ENCODE measurements at regions not wholly inside any gene's neighbourhood (a gene's known extent, or its start where the extent isn't known, plus 50 kb on each side); places are given as distances from the start of the nearest gene placed in this dataset.

DNA sequence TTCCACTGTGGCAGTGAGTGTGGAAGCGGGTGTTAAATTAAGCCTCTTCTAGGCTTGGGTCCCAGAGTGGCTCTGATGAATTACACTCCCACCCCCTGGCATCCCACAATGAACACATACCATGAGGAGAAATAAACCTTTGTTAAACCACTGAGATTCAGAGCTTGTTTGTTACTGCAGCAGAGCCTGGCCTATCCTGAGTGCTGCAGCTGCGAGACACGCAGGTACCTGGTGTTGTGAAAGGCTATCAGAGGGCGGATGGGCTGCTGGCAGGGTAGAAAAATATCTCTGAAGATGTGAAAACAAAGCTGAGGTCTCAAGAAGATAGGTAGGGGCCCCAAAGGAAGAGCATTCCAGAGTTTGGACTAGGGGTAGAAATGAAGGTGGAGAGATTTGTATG lies 138.4 kb upstream of the STX18 start:
- no peak overlapping the region for H3K4me3 ChIP-seq (ENCODE audit: low read length)
- DNase-seq (ENCODE audit: low read depth, low spot score), result no peak

DNA sequence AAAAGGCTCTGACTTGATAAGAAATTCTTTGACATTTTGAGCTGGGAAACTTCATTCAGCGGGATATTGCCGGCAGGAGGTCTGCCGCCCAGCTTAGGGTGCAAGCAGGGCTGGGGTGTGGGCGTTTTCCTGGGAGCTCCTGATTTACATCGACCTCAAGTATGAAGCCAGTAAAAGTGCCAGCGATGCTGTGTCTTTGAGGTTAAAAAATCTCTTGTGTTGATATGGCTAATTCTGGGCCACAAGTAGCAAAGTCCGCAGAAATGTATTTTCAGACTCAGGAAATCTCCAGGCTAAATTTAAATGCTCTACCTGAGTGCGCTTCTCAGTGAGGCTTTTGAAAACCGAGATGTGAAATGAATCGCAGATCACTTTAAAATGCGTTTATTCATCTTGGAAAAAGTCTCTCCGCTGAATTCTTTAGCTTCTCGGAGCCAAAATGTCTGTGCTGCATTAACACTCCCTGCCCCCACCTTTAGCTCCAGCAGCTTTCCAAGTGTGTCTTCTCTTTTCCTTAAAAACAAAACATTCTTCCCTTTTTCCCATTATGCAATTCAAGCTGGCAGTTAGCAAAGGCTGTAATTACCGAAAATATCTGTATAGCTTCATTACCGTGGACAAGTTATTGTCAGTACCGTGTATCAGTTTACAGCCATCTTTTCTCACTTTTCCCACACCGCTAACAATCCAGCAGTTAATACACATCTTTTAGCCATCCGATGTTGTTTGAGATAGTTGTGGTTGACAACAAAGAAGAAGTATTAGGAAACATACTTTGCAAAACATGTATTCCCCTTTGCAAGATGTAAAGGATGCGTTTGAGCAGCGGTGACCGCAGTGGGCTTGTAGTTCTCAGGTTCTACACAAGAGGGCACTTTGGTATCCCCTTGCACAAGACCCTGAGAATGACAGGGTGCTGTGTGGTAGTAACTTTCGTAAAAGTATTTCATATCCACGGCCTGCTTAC lies 136.0 kb upstream of the STX18 start:
- no peak overlapping the region for H3K4me3 ChIP-seq (ENCODE audit: low read length)
- peak; percentile 27 for DNase-seq (ENCODE audit: low read depth, low spot score)

GRCh38 chr4:4675641-4676040 lies 133.8 kb upstream of the STX18 start:
- H3K4me3 ChIP-seq (ENCODE audit: low read length), result no peak overlapping the region
- DNase-seq (ENCODE audit: low read depth, low spot score), result no peak

- no peak overlapping the region for H3K4me3 ChIP-seq (ENCODE audit: low read length)
- no peak for DNase-seq (ENCODE audit: low read depth, low spot score)
These were observed 133.3 kb upstream of the STX18 start for GRCh38 chr4:4675051-4675581.

DNA sequence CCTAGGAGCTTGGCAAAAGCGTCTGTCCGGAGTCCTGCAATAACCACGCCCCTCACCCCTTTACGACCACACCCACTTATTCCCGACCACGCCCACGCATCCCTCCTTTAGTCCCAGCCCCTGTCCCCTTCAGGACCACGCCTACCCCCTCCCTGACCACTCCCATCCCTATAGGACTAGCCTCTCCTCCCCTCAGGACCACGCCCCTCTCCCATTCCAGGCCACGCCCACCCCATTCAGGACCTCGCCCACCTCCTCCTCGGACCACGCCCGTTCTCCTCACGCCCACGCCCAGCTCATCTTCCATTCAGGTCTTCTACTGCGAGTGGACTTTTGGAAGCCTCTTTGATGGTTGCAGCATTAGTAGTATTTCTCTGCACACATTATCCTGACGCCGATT lies 131.2 kb upstream of the STX18 start:
- no peak overlapping the region for H3K4me3 ChIP-seq (ENCODE audit: low read length)
- no peak for DNase-seq (ENCODE audit: low read depth, low spot score)

GRCh38 chr4:4672402-4672801 lies 130.6 kb upstream of the STX18 start:
- DNase-seq (ENCODE audit: low read depth, low spot score), result no peak
- no peak overlapping the region for H3K4me3 ChIP-seq (ENCODE audit: low read length)

- H3K4me3 ChIP-seq (ENCODE audit: low read length), result no peak overlapping the region
- no peak for DNase-seq (ENCODE audit: low read depth, low spot score)
These were observed 130.0 kb upstream of the STX18 start for GRCh38 chr4:4671774-4672349.

GRCh38 chr4:4670869-4671268 lies 129.0 kb upstream of the STX18 start:
- no peak for DNase-seq (ENCODE audit: low read depth, low spot score)

GRCh38 chr4:4668355-4669210 lies 126.7 kb upstream of the STX18 start:
- no peak for DNase-seq (ENCODE audit: low read depth, low spot score)
- no peak overlapping the region for H3K4me3 ChIP-seq (ENCODE audit: low read length)

More at GRCh38 chr4:4670869-4671268, 129.0 kb upstream of the STX18 start:
- no peak overlapping the region for H3K4me3 ChIP-seq (ENCODE audit: low read length)

DNA sequence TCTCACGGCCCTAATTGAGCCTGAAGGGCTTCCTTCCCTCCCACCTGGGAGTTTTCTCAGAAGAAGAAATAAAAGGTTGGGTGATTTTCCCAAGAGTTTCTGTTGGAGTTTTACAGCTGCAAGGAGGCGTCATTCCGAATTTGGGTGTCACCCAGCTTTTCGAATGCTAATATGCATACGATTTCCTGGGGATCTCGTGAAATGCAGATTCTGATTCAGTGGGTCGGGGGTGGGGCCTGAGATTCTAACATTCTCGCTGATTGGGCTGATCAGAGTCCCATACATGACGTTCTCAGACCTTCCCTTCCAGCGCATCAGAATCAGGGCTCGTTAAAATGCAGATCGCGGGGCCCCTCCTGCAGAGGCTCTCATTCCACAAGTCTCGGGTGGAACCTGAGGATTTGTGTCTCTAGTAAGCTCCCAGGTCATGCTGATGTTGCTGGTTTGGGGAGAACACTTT lies 125.8 kb upstream of the STX18 start:
- DNase-seq (ENCODE audit: low read depth, low spot score), result no peak
- no peak overlapping the region for H3K4me3 ChIP-seq (ENCODE audit: low read length)

DNA sequence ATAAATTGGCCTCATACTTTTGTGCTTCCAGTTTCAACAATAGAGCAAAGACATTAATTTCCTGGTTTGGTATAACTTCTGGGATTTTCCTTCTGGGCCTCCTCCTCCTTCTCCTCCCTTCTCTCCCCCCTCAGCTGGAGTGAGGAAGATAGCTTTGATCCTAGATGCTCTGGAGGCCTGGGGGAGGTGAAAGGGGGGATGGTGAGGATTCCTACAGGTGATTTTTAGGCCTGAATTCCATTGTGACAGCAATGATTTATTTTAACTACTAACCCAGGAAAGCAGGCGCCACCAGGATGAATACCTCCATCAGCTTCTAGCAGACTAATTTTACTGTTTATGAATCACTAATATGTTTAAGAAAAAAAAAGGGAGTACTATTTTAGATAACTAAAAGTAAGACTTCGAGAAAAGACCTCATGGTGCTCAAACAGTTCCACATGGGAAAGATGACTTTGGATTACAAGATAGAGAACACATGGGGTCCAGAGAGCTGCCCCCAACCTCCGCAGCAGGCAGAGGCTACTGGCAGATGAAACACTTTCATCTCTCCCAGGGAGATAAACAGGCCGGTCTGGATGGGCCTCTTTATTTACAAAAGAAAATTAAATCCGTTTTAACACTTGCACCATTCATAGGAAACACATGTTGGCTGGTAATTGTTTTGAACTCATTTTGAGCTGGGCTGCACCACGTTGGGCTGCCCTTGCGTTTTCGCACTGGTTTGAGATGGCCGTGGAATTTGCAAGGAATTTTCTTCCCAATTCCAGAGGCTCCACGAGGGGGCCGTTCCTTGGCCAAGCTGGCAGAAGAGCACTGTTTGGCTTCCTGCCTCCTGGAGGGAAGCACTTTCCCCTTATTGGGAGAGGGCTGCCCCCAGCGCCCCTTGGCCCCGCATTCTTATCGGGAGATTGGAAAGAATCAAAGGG lies 125.1 kb upstream of the STX18 start:
- no peak overlapping the region for H3K4me3 ChIP-seq (ENCODE audit: low read length)
- DNase-seq (ENCODE audit: low read depth, low spot score), result no peak

GRCh38 chr4:4666187-4666586 lies 124.3 kb upstream of the STX18 start:
- H3K4me3 ChIP-seq (ENCODE audit: low read length), result no peak overlapping the region
- no peak for DNase-seq (ENCODE audit: low read depth, low spot score)

GRCh38 chr4:4664234-4664633 lies 122.4 kb upstream of the STX18 start:
- no peak for DNase-seq (ENCODE audit: low read depth, low spot score)

DNA sequence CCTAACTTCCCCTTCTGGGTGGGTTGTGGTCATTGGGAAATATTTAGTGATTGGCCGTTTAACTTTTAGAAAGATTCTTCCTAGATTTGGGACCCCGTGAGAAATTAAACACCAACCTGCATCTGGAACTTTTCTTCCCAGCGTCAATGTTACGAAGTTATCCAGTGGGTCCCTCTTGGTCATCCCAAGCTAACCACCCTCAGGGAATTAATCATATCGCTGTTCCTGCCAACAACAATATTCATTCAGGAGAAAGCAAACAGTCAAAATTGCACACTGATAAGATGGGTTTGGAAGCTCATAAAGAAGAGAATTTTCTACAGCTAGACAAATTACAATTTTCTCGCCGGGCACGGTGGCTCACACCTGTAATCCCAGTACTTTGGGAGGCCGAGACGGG lies 121.2 kb upstream of the STX18 start:
- no peak overlapping the region for H3K4me3 ChIP-seq (ENCODE audit: low read length)
- DNase-seq (ENCODE audit: low read depth, low spot score), result no peak

More at GRCh38 chr4:4664234-4664633, 122.4 kb upstream of the STX18 start:
- no peak overlapping the region for H3K4me3 ChIP-seq (ENCODE audit: low read length)

DNA sequence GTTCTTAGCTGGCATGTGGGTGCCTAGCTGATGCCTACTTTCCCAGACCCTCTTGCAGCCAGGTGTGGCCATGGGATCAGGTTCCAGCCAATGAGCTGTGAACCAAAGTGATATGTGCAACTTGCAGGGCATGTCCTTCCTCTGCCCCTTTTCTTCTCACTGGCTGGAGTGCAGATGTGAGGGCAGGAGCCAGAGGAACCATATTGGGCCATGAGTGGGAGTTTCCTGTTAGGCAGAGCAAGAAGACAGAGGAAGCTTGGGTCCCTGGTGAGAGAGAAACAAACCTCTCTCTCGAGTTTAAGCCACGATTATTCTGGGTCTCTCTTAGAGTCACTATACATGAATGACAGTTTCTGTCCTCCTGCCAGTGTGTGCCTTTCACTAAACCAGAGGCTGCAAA lies 120.4 kb upstream of the STX18 start:
- DNase-seq (ENCODE audit: low read depth, low spot score), result no peak
- H3K4me3 ChIP-seq (ENCODE audit: low read length), result no peak overlapping the region

GRCh38 chr4:4659871-4660651 lies 118.2 kb upstream of the STX18 start:
- H3K4me3 ChIP-seq (ENCODE audit: low read length), result no peak overlapping the region
- DNase-seq (ENCODE audit: low read depth, low spot score), result no peak

DNA sequence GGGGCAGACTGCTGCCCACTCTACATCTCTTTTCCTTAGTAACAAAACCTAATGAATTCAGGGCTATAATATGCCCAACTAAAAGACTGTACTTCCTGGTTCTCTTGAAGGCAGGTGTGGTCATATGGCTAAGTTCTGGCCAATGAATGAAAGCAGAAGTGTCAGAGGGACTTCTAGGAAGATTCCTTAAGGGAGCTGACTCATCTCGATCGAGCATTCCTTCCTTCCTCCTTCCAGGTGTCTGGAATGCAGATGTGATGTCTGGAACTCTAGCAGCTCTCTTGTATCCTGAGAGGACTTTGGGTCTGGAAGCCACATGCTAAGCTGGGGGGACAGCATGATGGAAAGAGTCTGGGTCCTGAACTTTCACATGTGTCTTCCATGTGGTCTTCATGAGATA lies 116.2 kb upstream of the STX18 start:
- H3K4me3 ChIP-seq (ENCODE audit: low read length), result no peak overlapping the region
- DNase-seq (ENCODE audit: low read depth, low spot score), result no peak

DNA sequence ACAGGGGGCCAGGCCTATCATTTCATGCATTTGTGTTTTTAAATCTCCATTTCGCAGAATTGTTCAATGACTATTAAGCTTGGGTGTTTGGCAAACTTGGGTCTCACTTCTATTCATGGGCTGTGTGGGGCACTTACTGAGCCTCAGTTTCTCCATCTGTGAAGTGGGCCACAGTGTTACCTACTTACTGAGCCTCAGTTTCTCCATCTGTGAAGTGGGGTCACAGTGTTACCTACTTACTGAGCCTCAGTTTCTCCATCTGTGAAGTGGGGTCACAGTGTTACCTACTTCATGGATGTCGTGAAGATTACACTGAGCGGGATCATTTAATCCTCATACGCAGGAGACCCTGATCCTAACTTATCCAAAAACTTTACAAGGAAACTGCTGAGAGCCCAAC lies 115.1 kb upstream of the STX18 start:
- no peak overlapping the region for H3K4me3 ChIP-seq (ENCODE audit: low read length)
- no peak for DNase-seq (ENCODE audit: low read depth, low spot score)

Data from Jurkat, Clone E6-1 (cell line).